ENCODE measurements at regions not wholly inside any gene's neighbourhood (a gene's known extent, or its start where the extent isn't known, plus 50 kb on each side); places are given as distances from the start of the nearest gene placed in this dataset.

DNA sequence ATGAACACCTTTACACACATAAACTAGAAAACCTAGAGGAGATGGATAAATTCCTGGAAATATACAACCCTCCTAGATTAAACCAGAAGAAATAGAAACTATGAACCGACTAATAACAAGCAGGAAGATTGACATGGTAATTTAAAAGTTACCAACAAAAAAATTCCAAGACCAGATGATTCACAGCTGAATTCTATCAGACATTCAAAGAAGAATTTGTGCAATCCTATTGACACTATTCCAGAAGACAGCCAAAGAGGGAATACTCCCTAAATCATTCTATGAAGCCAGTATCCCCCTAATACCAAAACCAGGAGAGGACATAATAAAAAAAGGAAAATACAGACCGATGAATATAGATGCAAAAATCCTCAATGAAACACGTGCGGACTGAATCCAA lies 102.6 kb upstream of the KRR1 start:
- no peak for DNase-seq

DNA sequence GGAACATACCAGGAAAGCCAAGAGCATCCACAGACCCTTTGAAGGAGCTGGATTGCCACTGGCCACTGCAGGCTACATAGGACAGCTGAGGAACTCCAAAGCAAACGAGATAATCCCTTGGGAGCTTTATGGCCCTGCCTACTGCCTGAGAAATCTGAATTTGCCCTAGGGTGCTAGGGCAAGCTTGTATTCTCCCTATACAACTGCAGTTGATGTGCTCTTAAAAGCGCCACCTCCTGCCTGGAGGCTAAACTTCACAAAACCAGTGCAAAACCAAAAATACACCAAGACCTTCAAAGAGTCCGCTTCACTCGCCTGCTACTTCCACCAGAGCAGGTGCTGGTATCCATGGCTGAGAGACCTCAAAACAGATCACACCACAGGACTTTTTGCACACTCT lies 99.6 kb upstream of the KRR1 start:
- no peak for DNase-seq

DNA sequence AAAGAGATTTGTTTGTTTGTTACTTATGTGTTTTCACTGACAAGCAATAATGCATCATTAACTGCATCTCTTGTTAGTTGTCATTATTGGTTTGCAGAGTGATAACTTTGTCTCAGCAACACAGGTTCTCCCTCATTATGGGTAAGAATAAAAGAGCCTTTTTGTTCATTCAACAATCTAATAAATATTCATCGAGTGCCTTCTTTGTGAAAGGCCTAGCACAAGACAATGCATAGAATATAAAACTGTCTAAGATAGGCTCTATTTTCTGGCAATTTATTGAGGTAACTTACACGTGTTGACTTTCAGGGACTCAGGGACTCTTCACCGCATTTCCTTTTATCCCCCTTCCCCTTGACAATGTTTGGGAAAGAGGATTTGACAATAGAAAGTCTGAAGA lies 95.5 kb upstream of the KRR1 start:
- no peak for DNase-seq

DNA sequence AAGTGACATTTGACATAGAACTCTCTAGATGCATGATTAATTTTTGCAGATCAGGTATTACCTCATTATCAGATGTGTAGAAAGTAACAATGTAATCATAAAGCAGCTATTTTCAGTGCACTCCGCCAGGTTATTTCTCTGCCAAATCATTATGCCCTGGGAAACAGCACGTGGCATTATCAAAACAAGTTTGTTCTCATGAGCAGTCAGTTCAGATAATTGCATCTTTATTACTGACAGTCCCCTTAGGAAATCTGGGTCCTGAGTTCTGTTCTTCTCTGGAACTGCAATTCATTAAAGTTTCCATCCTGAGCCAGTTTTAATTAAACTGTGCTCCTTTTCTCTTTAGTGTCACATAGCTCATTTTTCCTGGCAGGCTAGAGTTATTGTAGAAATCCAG lies 94.7 kb upstream of the KRR1 start:
- DNase-seq = no peak

DNA sequence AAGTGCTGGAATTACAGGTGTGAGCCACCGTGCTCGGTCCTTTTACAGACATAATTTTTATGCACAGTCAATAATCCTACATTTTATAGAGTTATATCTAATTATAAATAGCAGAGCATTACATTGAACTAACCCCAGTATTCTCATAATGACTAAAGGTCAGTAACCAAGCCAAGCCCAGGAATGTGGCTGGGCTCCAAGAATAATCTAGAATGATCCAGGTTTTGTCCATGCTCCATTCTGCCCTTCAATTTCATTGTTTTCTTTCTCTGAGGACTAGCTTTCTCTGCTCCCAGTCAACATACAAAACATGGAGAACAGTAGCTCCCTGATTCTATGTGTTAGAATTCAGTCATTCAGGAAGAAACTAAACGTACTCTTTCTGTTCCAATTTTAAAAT lies 92.1 kb upstream of the KRR1 start:
- DNase-seq = no peak

DNA sequence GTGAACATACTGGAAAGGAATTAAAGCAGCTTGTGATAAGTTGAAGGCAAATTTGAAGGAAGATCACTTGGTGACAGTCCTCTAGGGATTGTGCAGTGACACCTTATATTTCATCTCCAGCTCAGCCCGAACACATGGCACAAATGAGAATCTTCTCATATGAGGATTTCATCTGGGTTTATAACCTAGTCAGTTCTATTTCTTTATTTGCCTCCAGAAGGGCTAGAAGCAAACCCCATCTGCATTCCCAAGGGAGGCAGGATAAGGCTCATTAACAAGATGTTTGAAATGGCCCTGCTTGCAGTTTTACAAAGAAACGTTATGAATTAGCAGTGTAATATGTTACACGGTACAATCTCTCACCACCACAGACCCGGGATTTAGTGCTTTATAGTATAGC lies 90.7 kb upstream of the KRR1 start:
- DNase-seq = no peak

DNA sequence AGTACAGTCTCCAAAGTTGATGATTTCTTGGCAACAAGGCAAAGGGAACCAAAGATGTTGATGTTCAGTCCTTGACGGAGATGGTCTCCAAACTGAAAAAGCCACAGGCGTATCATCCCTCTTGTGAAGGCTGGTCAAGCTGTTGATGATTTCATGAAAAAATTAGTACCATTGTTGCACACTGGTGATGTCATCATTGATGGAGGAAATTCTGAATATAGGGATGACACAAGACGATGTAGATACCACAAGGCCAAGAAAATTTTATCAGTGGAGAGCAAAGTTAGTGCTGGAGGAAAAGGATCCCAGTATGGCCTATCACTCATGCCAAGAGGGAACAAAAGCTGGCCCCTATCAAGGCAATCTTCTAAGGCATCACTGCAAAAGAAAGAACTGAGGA lies 88.7 kb upstream of the KRR1 start:
- no peak for DNase-seq

DNA sequence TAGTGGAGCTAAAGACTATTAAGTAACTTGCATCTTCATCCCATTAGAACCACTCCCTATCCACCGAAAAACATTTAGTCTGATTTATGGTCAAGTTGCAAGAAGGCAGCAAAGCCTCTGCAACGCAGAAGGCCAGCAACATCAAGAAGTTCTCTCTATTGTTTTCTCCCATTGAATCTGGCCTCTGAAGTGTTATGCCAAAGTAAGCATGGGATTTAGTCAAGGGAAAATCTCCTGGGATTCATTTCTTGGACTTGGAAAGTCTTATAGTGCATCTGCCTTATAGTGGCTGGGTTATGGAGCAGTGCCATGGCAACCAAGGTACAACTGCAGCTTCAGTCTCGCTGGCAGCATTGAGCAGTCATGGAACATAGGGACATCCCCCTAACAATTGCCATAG lies 87.7 kb upstream of the KRR1 start:
- no peak for DNase-seq

DNA sequence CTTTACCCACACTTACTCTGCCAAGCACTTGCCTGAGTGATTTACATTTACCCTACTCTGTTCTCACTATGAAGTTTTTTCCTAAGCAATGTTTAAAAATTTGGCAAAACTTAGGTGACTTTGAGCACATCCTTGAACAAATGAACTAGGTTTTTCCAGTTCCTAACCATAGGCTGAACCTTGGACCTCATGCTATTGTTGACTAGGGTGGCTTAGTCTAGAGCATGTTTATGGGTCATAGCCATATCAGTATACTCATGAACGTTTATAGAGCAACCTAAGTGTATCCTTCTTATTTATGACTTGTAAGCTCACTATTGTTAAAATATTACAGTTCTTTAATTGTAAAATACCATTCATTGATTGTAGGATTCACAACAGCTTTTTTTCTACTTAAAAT lies 85.0 kb upstream of the KRR1 start:
- no peak for DNase-seq

DNA sequence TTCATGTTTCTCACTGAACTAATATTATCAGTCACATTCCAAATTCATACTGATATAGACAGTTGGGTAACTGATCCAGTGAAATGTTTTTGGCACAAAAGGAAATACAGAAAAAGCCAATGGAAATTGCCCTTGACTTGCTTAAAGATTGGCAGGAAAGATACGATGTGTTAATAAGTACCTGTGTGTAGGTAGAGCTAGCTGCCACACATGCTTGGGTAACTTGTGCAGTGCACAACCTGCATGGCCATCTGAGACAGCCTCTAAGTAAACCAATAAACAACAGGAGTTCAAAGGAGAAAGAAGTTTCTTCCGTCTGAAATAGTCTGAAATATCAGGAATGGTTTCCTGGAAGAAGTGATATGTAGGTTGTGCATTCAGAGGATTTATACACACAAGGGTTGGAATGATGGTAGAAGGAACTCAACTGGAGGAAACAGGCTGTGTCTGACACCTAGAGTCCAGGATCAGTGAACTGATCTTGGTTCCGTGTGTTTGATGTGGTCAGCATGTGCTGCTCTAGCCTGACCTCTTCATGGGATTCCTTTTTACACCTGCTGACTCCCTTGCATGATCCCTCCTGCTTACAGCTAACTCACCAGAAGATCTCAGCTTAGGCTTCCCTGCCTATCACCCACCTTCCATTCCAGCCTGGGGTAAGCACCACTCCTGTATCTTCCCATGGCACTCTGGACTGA lies 81.4 kb upstream of the KRR1 start:
- no peak for DNase-seq

DNA sequence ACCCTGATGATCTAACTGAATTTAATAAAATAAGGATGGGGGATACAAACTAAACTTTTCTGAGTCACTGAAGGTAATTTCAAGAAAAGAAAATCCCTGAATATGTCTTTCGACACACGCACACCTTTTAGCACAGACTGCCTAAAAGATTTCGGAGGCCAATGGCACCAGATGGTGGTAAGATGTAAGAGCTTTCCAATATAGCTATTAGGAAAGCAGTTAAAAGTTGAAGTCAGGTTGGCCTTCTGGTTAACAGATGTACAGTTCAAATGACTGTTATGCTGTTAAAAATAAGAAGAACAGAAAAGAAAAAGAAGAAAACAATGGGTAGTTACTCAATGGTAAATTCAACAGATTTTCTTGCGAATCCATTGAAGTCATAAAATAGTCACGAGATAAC lies 80.7 kb upstream of the KRR1 start:
- DNase-seq = no peak

DNA sequence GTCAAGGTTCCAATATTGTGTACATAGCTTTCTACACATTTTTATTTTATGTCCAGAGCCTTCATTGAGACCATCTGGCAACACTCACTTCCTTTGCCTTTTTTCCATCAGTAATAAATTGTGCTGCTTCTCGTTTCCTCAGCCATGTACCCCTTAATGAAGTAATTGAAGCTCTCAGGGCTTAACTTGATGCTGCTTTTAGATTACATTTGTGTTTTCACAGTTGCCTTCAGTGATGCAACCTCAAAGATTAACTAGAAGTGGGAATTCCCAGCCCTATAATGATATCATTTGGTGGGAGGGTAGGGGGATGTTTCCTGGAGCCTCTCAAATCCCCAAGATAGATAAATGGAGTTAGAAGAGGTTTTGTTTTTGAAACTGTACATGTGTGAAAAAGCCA lies 80.2 kb upstream of the KRR1 start:
- DNase-seq = no peak

DNA sequence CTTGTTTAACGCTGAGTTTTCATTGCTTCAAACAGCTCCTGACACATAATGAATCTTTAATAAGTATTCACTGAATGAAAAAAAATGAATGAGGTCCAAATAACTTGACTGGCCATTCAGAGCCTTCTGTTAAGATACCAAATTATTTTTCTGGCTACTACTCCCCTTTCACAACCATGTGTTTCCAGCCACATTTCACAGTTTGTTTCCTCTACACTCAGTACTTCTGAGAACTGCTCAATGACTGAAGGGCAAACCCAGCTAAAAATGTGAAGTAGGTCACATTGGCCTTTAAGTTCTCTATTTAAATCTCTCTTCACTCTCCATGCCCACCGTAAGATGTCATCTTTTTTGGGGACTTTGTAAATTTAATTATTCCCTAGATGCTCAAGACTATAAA lies 78.4 kb upstream of the KRR1 start:
- DNase-seq = no peak

DNA sequence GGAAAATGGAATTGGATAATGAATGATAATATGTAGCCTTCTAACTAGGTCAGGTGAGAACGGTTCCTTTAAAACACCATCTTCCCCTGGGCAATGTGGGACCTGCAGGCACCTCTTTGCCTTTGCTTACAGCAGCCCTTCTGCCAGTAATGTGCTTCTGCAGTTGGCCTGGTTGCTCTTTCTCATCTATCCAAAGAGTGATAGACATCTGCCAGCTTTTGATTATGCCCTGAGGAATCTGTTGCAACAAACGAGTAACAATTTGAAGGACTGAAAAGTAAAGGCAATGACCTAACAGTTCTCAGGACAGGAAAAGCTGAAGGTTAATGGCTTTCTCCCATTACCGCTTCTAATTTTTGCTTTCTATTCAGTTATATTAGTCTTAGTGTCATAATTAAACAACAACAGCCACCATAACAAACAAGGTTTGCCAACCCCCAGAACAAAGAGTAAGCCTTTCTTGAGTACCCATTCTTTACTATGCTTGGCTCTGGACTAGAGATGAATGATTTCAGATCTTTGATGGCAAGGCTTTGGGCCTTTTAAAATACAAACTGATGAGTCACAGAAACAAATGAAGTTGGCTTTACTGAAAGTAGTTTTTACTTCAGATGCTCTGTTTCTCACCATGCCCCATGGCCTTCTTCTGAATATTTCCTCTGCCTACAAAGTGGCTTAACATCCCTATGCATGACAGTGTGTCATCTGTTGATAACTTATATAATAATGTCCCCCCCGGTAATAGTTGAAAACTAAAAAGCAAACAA lies 76.1 kb upstream of the KRR1 start:
- no peak for DNase-seq

DNA sequence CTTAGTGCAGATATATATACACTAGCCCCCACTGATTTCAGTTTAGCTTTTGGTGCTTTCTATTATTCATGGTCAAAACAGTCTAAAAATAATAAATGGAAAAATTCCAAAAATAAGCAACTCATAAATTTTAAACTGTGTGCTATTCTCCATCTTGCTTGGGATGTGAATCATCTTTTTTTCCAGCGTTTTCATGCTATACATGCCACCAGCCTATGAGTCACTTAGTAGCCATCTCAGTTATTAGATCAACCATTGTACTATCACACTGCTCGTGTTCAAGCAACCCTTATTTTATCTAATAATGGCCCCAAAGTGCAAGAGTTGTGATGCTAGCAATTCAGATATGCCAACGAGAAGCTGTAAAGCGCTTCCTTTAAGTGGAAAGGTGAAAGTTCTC lies 73.9 kb upstream of the KRR1 start:
- DNase-seq = no peak

DNA sequence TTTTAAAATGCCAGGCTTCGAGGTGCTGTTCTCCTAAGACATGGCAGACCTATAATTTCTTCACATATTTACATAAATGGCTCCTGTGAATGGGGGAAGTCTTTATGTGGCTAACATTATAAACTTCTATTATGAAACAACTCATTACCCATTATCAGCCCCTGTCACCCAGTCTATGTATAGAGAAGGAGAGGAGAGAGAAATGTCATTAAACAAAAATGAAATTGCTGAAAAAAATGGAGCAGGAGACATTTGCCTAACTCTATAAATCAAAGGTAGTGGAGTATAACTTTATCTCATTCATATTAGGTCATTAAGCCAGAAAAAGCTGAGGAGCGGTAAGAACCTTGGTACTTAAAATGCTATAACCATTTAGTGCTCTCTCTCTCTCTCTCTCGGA lies 71.9 kb upstream of the KRR1 start:
- DNase-seq = no peak

DNA sequence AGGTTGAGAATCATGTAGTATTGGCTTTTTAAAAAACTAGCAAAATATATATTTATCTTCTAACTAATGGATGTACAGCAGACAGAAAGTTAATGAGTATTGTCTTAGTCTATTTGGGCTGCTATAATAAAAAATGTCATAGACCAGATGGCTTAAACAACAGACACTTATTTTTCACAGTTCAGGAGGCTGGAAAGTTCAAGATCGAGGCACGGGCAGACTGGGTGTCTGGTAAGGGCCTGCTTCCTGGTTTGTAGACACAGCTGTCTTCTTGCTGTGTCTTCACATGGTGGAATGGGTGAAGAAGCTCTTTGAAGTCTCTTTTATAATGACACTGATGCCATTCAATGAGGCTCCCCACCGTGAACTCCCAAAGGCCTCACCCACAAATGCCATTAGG lies 70.1 kb upstream of the KRR1 start:
- peak; percentile 68 to 69 for DNase-seq

DNA sequence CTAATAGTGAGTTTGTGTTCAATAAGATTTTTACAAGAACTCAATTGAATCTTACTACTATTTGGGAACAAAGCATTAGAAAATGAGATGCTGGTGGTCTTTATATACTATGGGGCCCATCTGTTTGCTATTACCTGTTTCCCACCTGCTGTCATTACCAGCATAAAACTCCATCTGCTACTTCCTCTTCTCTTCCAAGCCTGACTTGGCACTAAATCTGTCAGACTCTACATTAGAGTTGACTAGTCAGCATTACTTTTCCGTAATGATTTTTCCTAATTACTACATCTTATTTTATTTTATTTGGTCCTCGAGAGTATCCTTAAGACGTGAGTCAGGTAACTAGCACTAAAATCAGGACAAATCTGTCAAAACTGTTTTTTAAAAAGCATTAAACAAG lies 68.1 kb upstream of the KRR1 start:
- no peak for DNase-seq

DNA sequence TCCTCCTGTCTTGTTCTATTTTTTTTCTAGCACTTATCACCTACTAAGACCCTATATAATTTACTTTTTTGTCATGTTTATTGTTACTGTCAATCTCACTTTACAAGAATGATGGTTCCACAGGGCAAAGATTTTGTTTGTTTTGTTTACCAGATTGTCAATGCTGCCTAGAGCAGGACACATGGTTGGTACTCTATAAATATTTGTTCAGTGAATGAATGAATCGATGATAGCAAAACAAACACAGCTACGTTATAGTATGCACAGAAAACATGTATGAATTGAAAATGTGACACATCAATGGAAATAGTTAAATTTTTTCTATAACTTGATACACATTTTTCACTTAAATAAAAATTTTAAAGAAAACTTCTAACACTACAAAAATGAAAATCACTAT lies 67.1 kb upstream of the KRR1 start:
- DNase-seq = no peak

DNA sequence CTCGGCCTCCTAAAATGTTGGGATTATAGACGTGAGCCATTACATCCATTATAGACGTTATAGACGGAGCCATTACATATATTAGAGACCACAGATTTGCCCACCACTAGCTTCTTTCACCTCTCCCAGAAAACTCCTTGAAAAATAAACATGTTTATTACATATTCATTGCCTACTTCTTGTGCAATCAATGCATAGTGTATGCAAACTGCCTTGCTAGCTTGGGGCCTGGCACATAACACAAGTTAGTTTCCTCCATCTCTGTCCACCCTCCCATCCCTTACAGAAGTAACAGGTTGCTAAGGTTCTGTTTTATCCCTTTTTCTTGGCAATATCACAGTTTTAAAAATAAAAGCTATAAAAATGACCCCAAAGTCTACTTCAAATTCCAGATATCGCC lies 66.4 kb upstream of the KRR1 start:
- no peak for DNase-seq

DNA sequence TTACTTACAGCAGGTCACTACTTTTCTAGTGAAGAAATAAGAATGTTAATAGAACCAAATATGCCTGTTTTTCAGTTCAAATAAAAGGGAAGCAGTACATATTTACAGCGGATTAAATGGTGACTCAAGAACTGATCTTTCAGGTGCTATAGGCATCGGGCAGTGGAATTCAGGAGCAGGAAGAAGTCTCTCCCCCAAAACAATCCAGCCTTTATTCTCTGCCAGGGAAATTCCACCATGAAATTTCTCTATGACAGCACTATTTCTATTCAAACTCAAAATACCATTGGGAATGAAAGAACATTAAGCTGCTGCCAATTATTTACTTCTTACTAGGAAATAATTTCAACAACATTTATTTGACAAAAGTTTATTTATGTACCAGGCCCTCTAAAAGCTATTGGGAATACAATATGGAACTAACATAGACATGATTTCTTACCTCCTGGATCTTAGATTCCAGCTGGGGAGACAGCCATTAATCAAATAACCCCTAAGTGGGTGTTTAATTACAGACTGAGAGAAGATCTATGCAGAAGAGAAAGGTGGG lies 60.3 kb upstream of the KRR1 start:
- DNase-seq = no peak

DNA sequence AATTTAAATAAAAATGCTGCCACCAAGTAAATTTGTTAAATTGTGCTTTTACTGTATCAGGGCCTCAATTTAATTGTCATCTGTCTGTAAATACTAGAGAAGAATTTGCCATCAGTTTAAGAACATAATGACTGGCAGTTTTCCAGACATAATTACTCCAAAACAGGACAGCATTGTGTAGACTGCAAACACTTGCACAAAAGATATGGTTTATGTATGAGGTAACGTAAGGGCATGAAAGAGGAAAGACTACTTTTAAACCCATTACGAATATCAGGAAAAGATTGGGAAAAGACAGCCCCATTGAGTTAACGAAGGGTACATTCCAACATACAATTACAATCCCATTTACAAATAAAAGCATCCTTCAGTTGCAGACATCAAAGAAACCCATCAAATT lies 59.8 kb upstream of the KRR1 start:
- peak in 1 of 2 donors; percentile 25 for DNase-seq

DNA sequence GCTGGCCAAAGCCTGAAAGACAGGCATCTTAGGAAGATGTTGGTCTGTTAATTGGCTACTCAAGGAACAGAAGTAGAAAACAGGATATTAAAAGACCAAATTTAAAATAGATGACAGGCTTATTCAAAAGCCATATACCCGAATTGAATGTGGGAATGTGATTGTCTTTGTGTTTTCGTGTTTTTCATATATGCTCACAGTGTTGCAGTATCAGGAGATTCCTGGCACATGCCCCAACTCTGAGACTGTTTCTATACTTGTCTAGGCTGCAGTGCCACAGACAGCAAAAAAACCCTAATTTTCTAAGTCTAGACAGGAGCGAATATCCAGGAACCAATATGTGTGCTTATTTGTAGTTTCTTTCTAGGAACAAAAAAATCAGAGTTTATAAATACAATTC lies 57.4 kb upstream of the KRR1 start:
- no peak for DNase-seq

DNA sequence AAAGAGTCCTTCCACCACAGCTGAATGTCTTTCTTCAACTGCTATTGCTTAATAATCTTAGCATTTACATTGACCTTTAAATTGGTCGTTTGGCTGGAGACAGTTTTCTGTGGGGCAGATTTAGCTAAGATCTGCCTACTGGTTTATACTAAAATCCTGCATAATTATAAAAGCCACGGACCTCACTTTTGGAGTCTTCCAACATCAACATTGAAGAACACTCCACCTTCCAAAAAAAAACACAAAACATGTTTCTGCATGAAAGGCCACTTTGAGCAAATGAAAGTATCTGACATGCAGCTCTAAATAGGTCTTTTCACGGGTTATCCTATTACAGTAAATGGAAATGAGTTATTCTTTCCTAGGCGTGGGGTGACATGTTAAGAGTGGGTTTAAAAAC lies 57.0 kb upstream of the KRR1 start:
- peak in 1 of 2 donors; percentile 38 for DNase-seq

Data from right lung (tissue), 2 donors.